H1 (cell line): ENCODE measurements at regions not wholly inside any gene's neighbourhood (a gene's known extent, or its start where the extent isn't known, plus 50 kb on each side); places are given as distances from the start of the nearest gene placed in this dataset.

Source experiments
- CTCF ChIA-PET: fragments of 300-600 bp; sonication (Branson Sonifier 250); formaldehyde crosslinking; loops from one replicate; lab custom pipeline; 2021; ENCODE audit not compliant: partially characterized antibody; lab: Charles Lee
- POLR2A ChIA-PET: fragments of 300-600 bp; sonication (Branson Sonifier 250); formaldehyde crosslinking; loops from one replicate; lab custom pipeline; 2021; ENCODE audit warnings: inconsistent platforms; ENCODE audit not compliant: partially characterized antibody; lab: Charles Lee
- DNase-seq, 2 experiments: peaks; one replicate each; pipeline versions ENCODE4 v3.0.0 to v3.0.0-alpha.2; 2010 to 2022; ENCODE audit warnings: low spot score in 2 of 2, low read depth in 1 of 2, mixed read lengths in 1 of 2
- FAIRE-seq: peaks from 2 replicates; lab custom pipeline; 2011; peaks lifted over from hg19 to GRCh38; lab: Jason Lieb, UNC
- H2AFZ ChIP-seq: 2 replicates; pipeline ENCODE4 v1.8.1; 2012; ENCODE audit warnings: low read length, inconsistent platforms
- H2AK5ac ChIP-seq: 2 replicates; pipeline ENCODE4 v1.6.1; 2013; ENCODE audit warnings: low read depth, low read length
- H2BK120ac ChIP-seq: replicated peaks from 2 replicates; pipeline ENCODE3; 2013; ENCODE audit warnings: low read depth, low read length, inconsistent platforms
- H2BK12ac ChIP-seq: 2 replicates; pipeline ENCODE4 v1.6.1; 2013; ENCODE audit warnings: low read depth, low read length
- H2BK15ac ChIP-seq: 2 replicates; pipeline ENCODE4 v1.6.1; 2013; ENCODE audit warnings: low read length
- H2BK20ac ChIP-seq: 2 replicates; pipeline ENCODE4 v1.6.1; 2013; ENCODE audit warnings: low read length
- H2BK5ac ChIP-seq: 2 replicates; pipeline ENCODE4 v1.6.1; 2013; ENCODE audit warnings: low read depth, low read length
- H3K14ac ChIP-seq: 2 replicates; pipeline ENCODE4 v1.6.1; 2013; ENCODE audit warnings: inconsistent platforms; ENCODE audit not compliant: insufficient read length
- H3K18ac ChIP-seq: 2 replicates; pipeline ENCODE4 v1.6.1; 2013; ENCODE audit warnings: low read length; ENCODE audit errors: extremely low read depth
- H3K23ac ChIP-seq: 2 replicates; pipeline ENCODE4 v1.6.1; 2013; ENCODE audit warnings: inconsistent platforms; ENCODE audit not compliant: insufficient read length
- H3K23me2 ChIP-seq: 2 replicates; pipeline ENCODE4 v1.6.1; 2013; ENCODE audit warnings: low read depth, low read length
- H3K27ac ChIP-seq: 2 replicates; pipeline ENCODE4 v1.6.1; 2011; ENCODE audit warnings: low read depth, low read length, inconsistent platforms
- H3K27me3 ChIP-seq, 4 experiments: replicated peaks in 1 of 4; 1 replicate in 1 of 4; 2 replicates in 3 of 4; pipeline versions ENCODE4 v1.6.1 to v1.8.1; 2011 to 2013; ENCODE audit warnings: low read length in 3 of 4, mild to moderate bottlenecking in 3 of 4, inconsistent platforms in 2 of 4, mixed read lengths in 2 of 4, moderate library complexity in 1 of 4; ENCODE audit not compliant: control insufficient read depth in 3 of 4, insufficient read depth in 3 of 4; ENCODE audit errors: extremely low read depth in 1 of 4
- H3K36me3 ChIP-seq, 4 experiments: 2 replicates each; pipeline versions ENCODE4 v1.6.1 to v1.8.1; 2011 to 2013; ENCODE audit warnings: mild to moderate bottlenecking in 4 of 4, low read length in 3 of 4, moderate library complexity in 2 of 4, control low read depth in 1 of 4, inconsistent platforms in 1 of 4; ENCODE audit not compliant: insufficient read depth in 4 of 4, control insufficient read depth in 2 of 4
- H3K4ac ChIP-seq: replicated peaks from 2 replicates; pipeline ENCODE3; 2013; ENCODE audit warnings: low read length, low read depth, mixed read lengths, inconsistent platforms; ENCODE audit not compliant: insufficient read length
- H3K4me1 ChIP-seq, 4 experiments: replicated peaks in 1 of 4; 1 replicate in 1 of 4; 2 replicates in 3 of 4; pipeline versions ENCODE4 v1.6.1 to v1.8.1; 2011 to 2013; ENCODE audit warnings: low read length in 3 of 4, inconsistent platforms in 2 of 4, mixed read lengths in 1 of 4; ENCODE audit not compliant: insufficient read depth in 4 of 4, control insufficient read depth in 3 of 4
- H3K4me2 ChIP-seq, 2 experiments: 2 replicates each; pipeline versions ENCODE4 v1.6.1 to v1.8.1; 2011 to 2013; ENCODE audit warnings: low read depth in 2 of 2, low read length in 2 of 2, control low read depth in 1 of 2, inconsistent platforms in 1 of 2, mild to moderate bottlenecking in 1 of 2; ENCODE audit not compliant: insufficient read depth in 1 of 2
- H3K4me3 ChIP-seq, 4 experiments: fragments of 200-600, 300-600 bp in 1 of 4; sonication (generic), shearing (Covaris generic), sonication (Bioruptor Twin) in 1 of 4; 2 replicates each; pipeline versions ENCODE4 v1.5.1 to v1.8.1; 2011 to 2016; ENCODE audit warnings: low read length in 4 of 4, low read depth in 3 of 4, control low read depth in 2 of 4, inconsistent platforms in 2 of 4, mild to moderate bottlenecking in 2 of 4, mixed read lengths in 1 of 4, moderate library complexity in 1 of 4; ENCODE audit not compliant: insufficient read depth in 2 of 4; ENCODE audit errors: extremely low read depth in 1 of 4
- H3K56ac ChIP-seq: replicated peaks from 2 replicates; pipeline ENCODE3; 2013; ENCODE audit warnings: low read depth, mild to moderate bottlenecking, mixed read lengths, low read length, inconsistent platforms; ENCODE audit not compliant: insufficient read length
- H3K79me1 ChIP-seq: 2 replicates; pipeline ENCODE4 v1.6.1; 2013; ENCODE audit warnings: low read depth, low read length, control low read depth
- H3K79me2 ChIP-seq, 2 experiments: 2 replicates each; pipeline versions ENCODE4 v1.6.1 to v1.8.1; 2012 to 2013; ENCODE audit warnings: low read length in 2 of 2, mild to moderate bottlenecking in 2 of 2, inconsistent platforms in 1 of 2; ENCODE audit not compliant: insufficient read depth in 2 of 2, control insufficient read depth in 1 of 2
- H3K9ac ChIP-seq, 4 experiments: replicated peaks in 1 of 4; 1 replicate in 1 of 4; 2 replicates in 3 of 4; pipeline versions ENCODE4 v1.6.1 to v1.8.1; 2011 to 2013; ENCODE audit warnings: low read depth in 3 of 4, low read length in 3 of 4, control low read depth in 2 of 4, mild to moderate bottlenecking in 2 of 4, moderate library complexity in 2 of 4, inconsistent platforms in 1 of 4; ENCODE audit errors: extremely low read depth in 1 of 4
- H3K9me3 ChIP-seq, 2 experiments: 2 replicates each; pipeline versions ENCODE4 v1.6.1 to v1.8.1; 2012 to 2013; ENCODE audit warnings: mild to moderate bottlenecking in 2 of 2, moderate library complexity in 2 of 2, control low read depth in 1 of 2, inconsistent platforms in 1 of 2, low read depth in 1 of 2, low read length in 1 of 2, mixed read lengths in 1 of 2; ENCODE audit not compliant: insufficient read depth in 2 of 2
- H4K20me1 ChIP-seq, 2 experiments: replicated peaks in 1 of 2; 2 replicates each; pipeline versions ENCODE3 to v1.8.1; 2011 to 2013; ENCODE audit warnings: inconsistent platforms in 2 of 2, low read length in 2 of 2, mild to moderate bottlenecking in 1 of 2; ENCODE audit not compliant: insufficient read depth in 2 of 2, control insufficient read depth in 1 of 2
- H4K5ac ChIP-seq: 2 replicates; pipeline ENCODE4 v1.6.1; 2013; ENCODE audit warnings: low read length, low read depth, mixed read lengths, inconsistent platforms; ENCODE audit not compliant: insufficient read length
- H4K8ac ChIP-seq: 2 replicates; pipeline ENCODE4 v1.8.0; 2013; ENCODE audit warnings: mild to moderate bottlenecking, moderate library complexity, low read length, inconsistent platforms; ENCODE audit not compliant: insufficient read depth; ENCODE audit errors: extremely low read depth
- H4K91ac ChIP-seq: replicated peaks from 2 replicates; pipeline ENCODE3; 2013; ENCODE audit warnings: low read length, mixed read lengths, inconsistent platforms; ENCODE audit not compliant: insufficient read length
- ATF3 ChIP-seq: IDR thresholded peaks from 2 replicates; pipeline ENCODE4 v1.6.1; 2011; ENCODE audit warnings: low read depth, mild to moderate bottlenecking, low read length; ENCODE audit not compliant: insufficient read depth
- CTBP2 ChIP-seq: IDR thresholded peaks from 2 replicates; pipeline ENCODE4 v1.7.0; 2011; ENCODE audit warnings: borderline replicate concordance, mild to moderate bottlenecking, moderate library complexity, mixed read lengths, low read length; ENCODE audit not compliant: insufficient read depth, insufficient read length
- EZH2 ChIP-seq: fragments of 200-600 bp; sonication (generic); IDR thresholded peaks from 2 replicates; pipeline ENCODE4 v1.7.1; 2012; ENCODE audit warnings: low read depth, mild to moderate bottlenecking, moderate library complexity, low read length, inconsistent platforms; ENCODE audit not compliant: severe bottlenecking
- GTF2F1 ChIP-seq: IDR thresholded peaks from 2 replicates; pipeline ENCODE4 v1.6.1; 2012; ENCODE audit warnings: low read depth, low read length, improper control_type of control experiment, borderline replicate concordance
- HDAC2 ChIP-seq, 2 experiments: fragments of 300-600 bp in 1 of 2; sonication (generic) in 1 of 2; IDR thresholded peaks; 2 replicates each; pipeline ENCODE4 v1.6.1; 2011 to 2012; ENCODE audit warnings: low read depth in 2 of 2, low read length in 2 of 2, mild to moderate bottlenecking in 2 of 2, moderate library complexity in 2 of 2, borderline replicate concordance in 1 of 2, inconsistent platforms in 1 of 2
- JUND ChIP-seq: IDR thresholded peaks from 2 replicates; pipeline ENCODE4 v1.6.1; 2011; ENCODE audit warnings: mild to moderate bottlenecking, improper control_type of control experiment, low read length
- KDM1A ChIP-seq: fragments of 200-600, 300-600 bp; sonication (generic); IDR thresholded peaks from 2 replicates; pipeline ENCODE4 v1.7.1; 2016; ENCODE audit warnings: mild to moderate bottlenecking, low read length, borderline replicate concordance
- POLR2A ChIP-seq, 2 experiments: IDR thresholded peaks; 1 replicate in 1 of 2; 2 replicates in 1 of 2; pipeline ENCODE4 v1.6.1; 2011; ENCODE audit warnings: low read depth in 2 of 2, low read length in 2 of 2, mild to moderate bottlenecking in 2 of 2; ENCODE audit errors: control extremely low read depth in 1 of 2
- SIN3A ChIP-seq, 2 experiments: IDR thresholded peaks in 1 of 2; conservative IDR thresholded peaks in 1 of 2; 2 replicates each; pipeline ENCODE4 v1.6.1; 2011 to 2012; ENCODE audit warnings: low read length in 2 of 2, improper control_type of control experiment in 1 of 2, low read depth in 1 of 2, mild to moderate bottlenecking in 1 of 2
- SP2 ChIP-seq: IDR thresholded peaks from 2 replicates; pipeline ENCODE4 v1.6.1; 2012; ENCODE audit warnings: mild to moderate bottlenecking, low read length, inconsistent platforms
- SP4 ChIP-seq: IDR thresholded peaks from 2 replicates; pipeline ENCODE4 v1.6.1; 2012; ENCODE audit warnings: low read length, inconsistent platforms
- SRF ChIP-seq: IDR thresholded peaks from 2 replicates; pipeline ENCODE4 v1.6.1; 2011; ENCODE audit warnings: mild to moderate bottlenecking, low read depth, low read length, moderate library complexity
- TEAD4 ChIP-seq: IDR thresholded peaks from 2 replicates; pipeline ENCODE4 v1.6.1; 2012; ENCODE audit warnings: low read depth, low read length, inconsistent platforms, mixed read lengths
- WGBS, 2 experiments: shearing (Covaris generic) in 1 of 2; methylation state at CpG; one replicate each; pipeline versions ENCODE4 v1.1.6 to v1.1.7; 2013 to 2015; ENCODE audit warnings: low lambda C conversion rate in 2 of 2, mixed read lengths in 2 of 2, inconsistent platforms in 1 of 2, low coverage in 1 of 2, missing lambda C conversion rate in 1 of 2; ENCODE audit not compliant: insufficient replicate concordance in 2 of 2, insufficient coverage in 1 of 2, insufficient read length in 1 of 2; ENCODE audit errors: extremely low coverage in 1 of 2, missing lambda C conversion rate in 1 of 2; 5-methylcytosine and 5-hydroxymethylcytosine counted together

GRCh38 chr15:37377428-37377827 lies 277.1 kb upstream of the MEIS2 start:
- no peaks in the 10 kb centered on the region for H3K79me1 ChIP-seq
- FAIRE-seq: no peak
- H3K36me3 ChIP-seq: no peaks in the 10 kb centered on the region
- no peaks in the 10 kb centered on the region for H3K27me3 ChIP-seq
- no peak overlapping the region for H3K4ac ChIP-seq
- no peak overlapping the region for H3K27ac ChIP-seq
- no peak for DNase-seq
- H3K9ac ChIP-seq: no peak overlapping the region
- no peak overlapping the region for H3K4me2 ChIP-seq
- no peak overlapping the region for H4K8ac ChIP-seq
- H3K4me3 ChIP-seq: no peak overlapping the region
- H2AK5ac ChIP-seq: no peak overlapping the region
- TF ChIP-seq JUND: no peak
- TF ChIP-seq TEAD4: no peak
- TF ChIP-seq SRF: no peak
- TF ChIP-seq KDM1A: no peak
- no peak for TF ChIP-seq SP2
- no peak for TF ChIP-seq POLR2A (IDR thresholded peaks at IDR 0.05; ENCODE audit: control extremely low read depth in 1 of 2, low read depth in 2 of 2, low read length in 2 of 2)
- no peak for TF ChIP-seq ATF3
- no peak for TF ChIP-seq SIN3A (conservative IDR thresholded peaks at IDR 0.05 in 1 of 2, IDR thresholded peaks at IDR 0.05 in 1 of 2; ENCODE audit: low read depth in 1 of 2, low read length in 2 of 2)
- TF ChIP-seq EZH2: no peak
- TF ChIP-seq GTF2F1: no peak
- TF ChIP-seq HDAC2 (IDR thresholded peaks at IDR 0.05; ENCODE audit: borderline replicate concordance in 1 of 2, low read depth in 2 of 2, low read length in 2 of 2): no peak
- TF ChIP-seq SP4: no peak
- no peak for TF ChIP-seq CTBP2
- ChIA-PET POLR2A (no interaction called here), CTCF (interaction anchor here (1.3 kb wide), 1 partner anchor 185 kb away, joined by 3 read pairs; no protein-coding TSS in a partner anchor)
- no peaks in the 10 kb centered on the region for H3K23me2 ChIP-seq
- no peak overlapping the region for H2AFZ ChIP-seq
- no peak overlapping the region for H2BK12ac ChIP-seq
- H2BK120ac ChIP-seq: no peak overlapping the region
- no peak overlapping the region for H2BK15ac ChIP-seq
- no peak overlapping the region for H4K91ac ChIP-seq
- H3K18ac ChIP-seq: no peak overlapping the region
- H3K79me2 ChIP-seq: no peaks in the 10 kb centered on the region
- 88% methylated on average over 2 of the region's 2 CpGs; no CpG with 5 or more reads in 1 of the 2 experiments for whole genome bisulfite sequencing, 2 experiments
- no peaks in the 10 kb centered on the region for H3K4me1 ChIP-seq
- H3K56ac ChIP-seq: no peak overlapping the region
- H2BK20ac ChIP-seq: no peak overlapping the region
- no peak overlapping the region for H3K23ac ChIP-seq
- H3K9me3 ChIP-seq: no peaks in the 10 kb centered on the region
- H4K20me1 ChIP-seq: no peaks in the 10 kb centered on the region
- H4K5ac ChIP-seq: no peak overlapping the region
- no peak overlapping the region for H2BK5ac ChIP-seq
- H3K14ac ChIP-seq: no peak overlapping the region
